ENCODE measurements at regions not wholly inside any gene's neighbourhood (a gene's known extent, or its start where the extent isn't known, plus 50 kb on each side); places are given as distances from the start of the nearest gene placed in this dataset.

DNA sequence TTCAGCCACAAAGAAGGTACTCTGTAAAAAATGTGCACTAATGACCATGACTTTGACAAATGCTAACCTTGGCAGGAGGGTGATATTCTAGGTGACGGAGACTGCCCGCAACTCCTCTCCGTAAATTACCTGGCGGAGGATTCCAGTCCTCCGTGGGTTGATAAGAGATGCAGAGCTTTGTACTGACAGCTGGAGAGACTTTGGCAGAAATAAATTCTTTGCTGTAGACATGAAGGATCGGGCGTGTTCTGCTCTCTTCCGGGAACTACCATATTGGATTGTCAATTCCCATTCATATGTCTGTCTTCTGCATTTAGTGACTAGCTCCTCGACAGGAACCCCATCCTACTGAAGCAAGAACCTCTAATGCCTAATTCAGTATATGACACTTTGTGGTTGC, 158.3 kb upstream of the KAZN start:
- no peaks in the 10 kb centered on the region for H3K36me3 Mint-ChIP-seq
- ATAC-seq (ENCODE audit: low read depth in 2 of 2) (no peak), DNase-seq (no peak)
- no peaks in the 10 kb centered on the region for H3K4me1 Mint-ChIP-seq
- H3K9me3 Mint-ChIP-seq, result peaks cover 0 to 2% (median 0%) of the 10 kb centered on the region in 7 donors
- peaks cover 0 to 10% (median 8%) of the 10 kb centered on the region in 3 donors for H3K27me3 Mint-ChIP-seq
- no peak overlapping the region for H3K4me3 Mint-ChIP-seq
- no peak overlapping the region for H3K27ac Mint-ChIP-seq

DNA sequence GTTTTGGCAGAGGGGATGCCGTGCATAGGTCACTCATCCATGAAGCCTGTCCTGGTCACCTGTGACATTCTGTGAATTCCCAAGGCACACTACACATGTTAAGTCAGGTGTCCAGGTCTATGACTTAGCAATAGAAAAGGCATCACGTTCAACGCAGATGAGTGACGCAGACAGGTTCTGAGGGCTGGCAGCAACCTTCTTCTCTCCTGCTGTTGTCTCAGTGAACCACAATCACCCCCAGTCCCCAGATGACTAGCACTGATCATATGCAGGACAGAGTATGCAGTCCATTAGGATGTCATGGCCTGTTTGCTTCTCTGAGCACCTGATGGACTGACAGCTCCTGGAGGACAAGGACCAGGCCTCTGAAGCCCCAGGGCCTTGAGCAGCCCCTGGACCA, 157.8 kb upstream of the KAZN start:
- H3K4me1 Mint-ChIP-seq, result no peaks in the 10 kb centered on the region
- no peak overlapping the region for H3K4me3 Mint-ChIP-seq
- DNase-seq, result no peak
- ATAC-seq (ENCODE audit: low read depth in 2 of 2), result no peak
- peaks cover 0 to 15% (median 8%) of the 10 kb centered on the region in 3 donors for H3K27me3 Mint-ChIP-seq
- H3K27ac Mint-ChIP-seq, result no peak overlapping the region
- H3K36me3 Mint-ChIP-seq, result no peaks in the 10 kb centered on the region
- H3K9me3 Mint-ChIP-seq, result peaks cover 0 to under 1% (median 0%) of the 10 kb centered on the region in 7 donors

DNA sequence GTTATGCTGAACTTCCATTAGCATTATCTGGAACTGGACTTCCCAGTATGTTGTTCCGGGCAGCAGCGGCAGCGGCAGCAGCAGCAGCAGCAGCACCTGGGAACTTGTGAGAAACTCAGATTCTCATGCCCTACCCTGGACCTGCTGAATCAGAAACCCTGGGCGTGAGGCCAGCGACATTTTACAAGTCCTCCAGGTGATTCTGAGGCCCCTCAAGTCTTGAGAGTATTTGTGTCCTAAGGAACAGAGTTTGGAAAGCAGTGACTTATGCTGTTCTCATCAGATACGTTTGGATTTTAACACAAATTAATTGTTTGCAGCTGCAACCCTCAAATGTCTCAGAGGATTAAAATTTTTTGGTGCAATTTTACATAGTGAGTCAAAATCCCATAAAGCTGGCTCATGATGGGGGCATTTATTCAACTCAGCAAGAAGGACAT, 157.2 kb upstream of the KAZN start:
- Mint-ChIP-seq H3K27ac (no peak overlapping the region), H3K9me3 (no peaks in the 10 kb centered on the region), H3K36me3 (no peaks in the 10 kb centered on the region), H3K4me1 (no peaks in the 10 kb centered on the region), H3K4me3 (no peak overlapping the region), H3K27me3 (peaks cover 0 to 15% (median 8%) of the 10 kb centered on the region in 3 donors)
- DNase-seq, result no peak
- no peak for ATAC-seq (ENCODE audit: low read depth in 2 of 2)

GRCh38 chr1:14442669-14443068, 155.8 kb upstream of the KAZN start:
- H3K27ac Mint-ChIP-seq, result no peak overlapping the region
- no peaks in the 10 kb centered on the region for H3K4me1 Mint-ChIP-seq
- ATAC-seq (ENCODE audit: low read depth in 2 of 2), result no peak
- H3K9me3 Mint-ChIP-seq, result peaks cover 0 to 3% (median 0%) of the 10 kb centered on the region in 7 donors
- DNase-seq, result no peak
- peak overlapping the region in 1 of 8 donors; percentile 27 for H3K4me3 Mint-ChIP-seq
- H3K36me3 Mint-ChIP-seq, result no peaks in the 10 kb centered on the region
- H3K27me3 Mint-ChIP-seq, result peaks cover 0 to 15% (median 8%) of the 10 kb centered on the region in 3 donors

- no peak for DNase-seq
- no peak for ATAC-seq (ENCODE audit: low read depth in 2 of 2)
- H3K27me3 Mint-ChIP-seq, result peaks cover 0 to 15% (median 8%) of the 10 kb centered on the region in 3 donors
- peaks cover 0 to 3% (median 0%) of the 10 kb centered on the region in 7 donors for H3K9me3 Mint-ChIP-seq
- no peaks in the 10 kb centered on the region for H3K4me1 Mint-ChIP-seq
- no peaks in the 10 kb centered on the region for H3K36me3 Mint-ChIP-seq
- H3K4me3 Mint-ChIP-seq, result no peak overlapping the region
- H3K27ac Mint-ChIP-seq, result no peak overlapping the region
Observed at GRCh38 chr1:14443164-14443787, 155.2 kb upstream of the KAZN start.

GRCh38 chr1:14451217-14451616, 147.3 kb upstream of the KAZN start:
- DNase-seq, result no peak
- Mint-ChIP-seq H3K9me3 (peaks cover 0 to 4% (median 0%) of the 10 kb centered on the region in 7 donors), H3K27me3 (peaks cover 0 to 16% (median 7%) of the 10 kb centered on the region in 3 donors), H3K36me3 (no peaks in the 10 kb centered on the region), H3K27ac (peak overlapping the region in 2 of 6 donors; percentile 13 to 83), H3K4me1 (no peaks in the 10 kb centered on the region), H3K4me3 (no peak overlapping the region)
- no peak for ATAC-seq (ENCODE audit: low read depth in 2 of 2)

DNA sequence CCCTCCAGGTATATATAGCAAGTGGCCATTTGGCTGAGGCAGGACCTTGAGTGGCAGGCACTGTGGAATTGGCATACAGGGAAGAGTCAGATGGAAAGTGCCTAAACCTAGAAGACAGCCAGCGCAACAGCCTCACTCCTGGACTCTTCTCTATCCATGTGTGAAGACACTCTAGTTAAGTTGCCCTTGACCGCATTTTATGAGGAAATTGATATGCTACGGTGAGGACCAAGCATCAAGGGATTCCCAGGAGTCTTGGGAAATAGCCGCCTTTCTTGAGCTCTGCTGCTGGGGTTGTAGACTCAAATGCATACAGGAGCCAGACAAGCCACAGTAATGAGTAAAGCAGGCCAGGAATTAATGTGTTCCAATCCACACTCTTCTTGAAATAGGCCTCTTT, 145.9 kb upstream of the KAZN start:
- peaks cover 0 to 16% (median 11%) of the 10 kb centered on the region in 3 donors for H3K27me3 Mint-ChIP-seq
- H3K9me3 Mint-ChIP-seq, result peaks cover 0 to 4% (median 0%) of the 10 kb centered on the region in 7 donors
- H3K4me3 Mint-ChIP-seq, result no peak overlapping the region
- DNase-seq, result no peak
- no peaks in the 10 kb centered on the region for H3K36me3 Mint-ChIP-seq
- no peaks in the 10 kb centered on the region for H3K4me1 Mint-ChIP-seq
- no peak overlapping the region for H3K27ac Mint-ChIP-seq
- ATAC-seq (ENCODE audit: low read depth in 2 of 2), result no peak

GRCh38 chr1:14460173-14460572, 138.3 kb upstream of the KAZN start:
- Mint-ChIP-seq H3K36me3 (no peaks in the 10 kb centered on the region), H3K27me3 (peaks cover 11 to 27% (median 16%) of the 10 kb centered on the region in 3 donors), H3K4me3 (no peak overlapping the region), H3K27ac (no peak overlapping the region), H3K9me3 (no peaks in the 10 kb centered on the region), H3K4me1 (no peaks in the 10 kb centered on the region)
- no peak for DNase-seq
- no peak for ATAC-seq (ENCODE audit: low read depth in 2 of 2)

DNA sequence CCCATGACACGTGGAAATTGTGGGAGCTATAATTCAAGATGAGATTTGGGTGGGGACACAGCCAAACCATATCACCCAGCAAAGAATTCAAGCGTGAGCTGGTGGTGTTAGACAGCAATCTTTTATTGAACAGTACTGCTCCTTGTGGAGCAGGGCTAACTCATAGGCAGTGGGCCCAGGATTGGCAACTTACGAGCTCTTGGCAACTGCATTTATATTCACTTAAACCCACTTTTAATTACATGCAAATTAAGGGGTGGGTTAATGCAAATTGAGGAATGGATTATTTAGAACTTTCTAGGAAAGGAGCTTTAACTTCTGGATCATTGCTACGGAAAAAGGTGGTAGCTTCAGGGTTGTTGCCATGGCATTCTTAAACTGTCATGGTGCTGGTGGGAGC, 135.6 kb upstream of the KAZN start:
- DNase-seq (no peak), ATAC-seq (ENCODE audit: low read depth in 2 of 2) (no peak)
- Mint-ChIP-seq H3K27me3 (peaks cover 9 to 27% (median 21%) of the 10 kb centered on the region in 3 donors), H3K4me3 (no peak overlapping the region), H3K9me3 (no peaks in the 10 kb centered on the region), H3K27ac (no peak overlapping the region), H3K4me1 (no peaks in the 10 kb centered on the region), H3K36me3 (no peaks in the 10 kb centered on the region)

DNA sequence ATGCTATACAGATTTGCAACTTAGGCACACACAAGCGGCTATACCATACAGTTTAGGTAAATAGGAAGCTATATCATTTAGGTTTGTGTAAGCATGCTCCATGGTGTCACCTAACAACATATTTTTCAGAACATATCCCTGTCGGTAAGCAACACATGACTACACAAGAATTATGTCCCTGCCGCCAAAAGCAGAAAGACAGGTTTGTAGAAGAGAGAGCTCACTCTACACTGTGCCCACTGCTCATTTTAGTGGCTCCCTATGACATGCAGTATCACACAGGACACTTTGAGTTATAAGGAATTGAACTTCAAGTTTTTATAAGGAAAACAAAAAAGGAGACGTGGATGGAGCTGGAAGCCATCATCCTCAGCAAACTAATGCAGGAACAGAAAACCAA, 132.5 kb upstream of the KAZN start:
- ATAC-seq (ENCODE audit: low read depth in 2 of 2) (no peak), DNase-seq (no peak)
- H3K27me3 Mint-ChIP-seq, result peaks cover 11 to 12% (median 11%) of the 10 kb centered on the region in 3 donors
- no peaks in the 10 kb centered on the region for H3K9me3 Mint-ChIP-seq
- H3K36me3 Mint-ChIP-seq, result no peaks in the 10 kb centered on the region
- no peak overlapping the region for H3K27ac Mint-ChIP-seq
- no peaks in the 10 kb centered on the region for H3K4me1 Mint-ChIP-seq
- H3K4me3 Mint-ChIP-seq, result no peak overlapping the region

DNA sequence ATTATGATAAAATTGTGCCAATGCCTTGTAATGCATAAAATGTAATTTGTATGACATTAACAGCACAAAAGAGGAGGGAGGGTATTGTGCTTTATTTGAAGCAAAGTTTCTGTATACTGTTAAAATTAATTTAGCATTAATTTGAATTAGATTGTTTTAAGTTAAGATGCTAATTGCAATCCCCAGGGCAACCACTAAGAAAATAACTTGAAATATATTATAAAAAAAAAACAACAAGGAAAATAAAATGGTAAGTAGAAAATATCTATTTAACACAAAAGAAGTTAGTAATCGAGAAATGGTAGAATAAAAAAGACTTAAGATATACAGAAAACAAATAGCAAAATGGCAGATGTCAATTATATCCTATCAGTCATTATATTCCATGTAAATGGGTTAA, 131.4 kb upstream of the KAZN start:
- H3K4me3 Mint-ChIP-seq, result no peak overlapping the region
- no peak for ATAC-seq (ENCODE audit: low read depth in 2 of 2)
- DNase-seq, result no peak
- no peaks in the 10 kb centered on the region for H3K36me3 Mint-ChIP-seq
- no peak overlapping the region for H3K27ac Mint-ChIP-seq
- peaks cover 11 to 12% (median 11%) of the 10 kb centered on the region in 3 donors for H3K27me3 Mint-ChIP-seq
- H3K9me3 Mint-ChIP-seq, result no peaks in the 10 kb centered on the region
- H3K4me1 Mint-ChIP-seq, result no peaks in the 10 kb centered on the region

DNA sequence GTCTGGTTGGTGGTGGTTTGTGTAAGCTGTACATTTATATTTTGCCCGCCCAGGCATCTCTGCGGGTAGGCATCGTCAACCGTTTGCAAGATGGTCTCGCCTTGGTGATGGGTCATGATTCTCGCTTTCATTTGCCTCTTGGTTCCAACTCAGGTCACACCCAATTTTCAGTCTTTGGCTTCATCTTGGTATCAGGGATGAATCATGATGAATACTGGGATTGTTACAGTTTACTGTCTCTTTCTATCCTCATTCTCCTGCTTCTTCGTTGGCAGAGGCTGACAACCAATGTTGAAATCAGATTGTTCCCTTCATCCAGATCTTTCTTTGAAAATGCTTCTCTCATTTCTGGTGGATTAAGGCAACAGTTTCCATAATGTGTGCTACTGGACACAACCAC, 129.7 kb upstream of the KAZN start:
- Mint-ChIP-seq H3K9me3 (peaks cover 0 to 4% (median 0%) of the 10 kb centered on the region in 7 donors), H3K4me3 (no peak overlapping the region), H3K27me3 (peaks cover 5 to 15% (median 7%) of the 10 kb centered on the region in 3 donors), H3K36me3 (peaks cover 0 to 3% of the 10 kb centered on the region in 2 donors), H3K27ac (no peak overlapping the region), H3K4me1 (no peaks in the 10 kb centered on the region)
- ATAC-seq (ENCODE audit: low read depth in 2 of 2) (no peak), DNase-seq (no peak)

- DNase-seq, result no peak
- no peak for ATAC-seq (ENCODE audit: low read depth in 2 of 2)
- peaks cover 0 to 12% (median 0%) of the 10 kb centered on the region in 7 donors for H3K9me3 Mint-ChIP-seq
- no peak overlapping the region for H3K4me3 Mint-ChIP-seq
- peaks cover 7 to 20% (median 11%) of the 10 kb centered on the region in 3 donors for H3K27me3 Mint-ChIP-seq
- peaks cover 0 to 6% of the 10 kb centered on the region in 2 donors for H3K36me3 Mint-ChIP-seq
- no peaks in the 10 kb centered on the region for H3K4me1 Mint-ChIP-seq
- no peak overlapping the region for H3K27ac Mint-ChIP-seq
Observed at GRCh38 chr1:14470802-14471201, 127.7 kb upstream of the KAZN start.

DNA sequence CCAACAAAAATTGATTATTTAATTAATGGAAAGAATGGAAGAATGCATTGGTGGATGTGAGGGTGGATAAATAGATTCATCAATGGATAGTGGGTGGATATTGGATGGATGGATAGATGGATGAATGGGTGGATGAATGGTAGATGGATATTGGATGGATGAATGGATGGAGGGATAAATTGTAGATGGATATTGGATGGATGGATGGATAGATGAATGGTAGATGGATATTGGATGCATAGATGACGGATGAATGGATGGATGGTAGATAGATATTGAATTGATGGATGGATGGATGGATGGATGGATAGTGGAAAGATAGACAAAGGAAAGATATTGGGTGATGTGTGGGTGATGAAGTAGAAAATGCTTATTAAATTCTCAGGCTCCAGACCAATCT, 123.6 kb upstream of the KAZN start:
- DNase-seq (no peak), ATAC-seq (ENCODE audit: low read depth in 2 of 2) (no peak)
- Mint-ChIP-seq H3K27me3 (peaks cover 0 to 20% (median 6%) of the 10 kb centered on the region in 3 donors), H3K4me3 (no peak overlapping the region), H3K27ac (no peak overlapping the region), H3K4me1 (no peaks in the 10 kb centered on the region), H3K36me3 (peaks cover 0 to 6% of the 10 kb centered on the region in 2 donors), H3K9me3 (peaks cover 0 to 12% (median 0%) of the 10 kb centered on the region in 7 donors)
